ENCODE measurements at regions not wholly inside any gene's neighbourhood (a gene's known extent, or its start where the extent isn't known, plus 50 kb on each side); places are given as distances from the start of the nearest gene placed in this dataset.
A peak's percentile ranks its signal among the peaks of the same experiment; 100 is the strongest.
"Not testable (repeated sequence)": the region's sequence is repeated elsewhere in the genome, so short reads cannot be mapped to it uniquely, and the experiment has no call there.

DNA sequence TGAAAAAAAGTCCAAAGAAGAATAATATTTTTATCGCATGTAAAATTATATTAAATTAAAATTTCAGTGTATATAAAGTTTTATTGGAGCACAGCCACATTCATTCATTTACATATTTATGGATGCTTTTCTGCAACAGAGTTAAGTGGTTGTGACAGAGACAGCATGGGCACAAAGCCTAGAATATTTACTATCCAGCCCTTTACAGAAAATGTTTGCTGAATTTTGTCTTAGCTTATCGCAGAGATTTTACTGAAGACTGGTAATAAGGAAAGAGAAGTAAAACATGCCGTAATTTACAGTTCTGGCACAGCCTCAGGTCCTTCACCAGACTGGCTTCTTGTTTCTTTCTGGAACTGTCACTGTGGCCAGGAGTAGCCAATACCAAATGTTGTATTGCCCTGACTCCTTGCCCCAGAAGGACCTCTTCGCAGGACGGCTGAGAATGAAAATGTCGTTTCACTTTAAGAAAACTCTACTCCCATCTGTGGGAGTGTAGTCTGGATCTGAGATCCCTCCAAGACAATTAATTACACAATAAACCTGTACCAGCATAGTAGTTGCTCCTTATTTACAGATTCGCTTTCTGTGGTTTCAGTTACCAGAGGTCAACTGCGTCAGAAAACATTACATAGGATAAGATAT, 94.9 kb upstream of the GOT2 start:
- no peak for DNase-seq (ENCODE audit: low read depth)

DNA sequence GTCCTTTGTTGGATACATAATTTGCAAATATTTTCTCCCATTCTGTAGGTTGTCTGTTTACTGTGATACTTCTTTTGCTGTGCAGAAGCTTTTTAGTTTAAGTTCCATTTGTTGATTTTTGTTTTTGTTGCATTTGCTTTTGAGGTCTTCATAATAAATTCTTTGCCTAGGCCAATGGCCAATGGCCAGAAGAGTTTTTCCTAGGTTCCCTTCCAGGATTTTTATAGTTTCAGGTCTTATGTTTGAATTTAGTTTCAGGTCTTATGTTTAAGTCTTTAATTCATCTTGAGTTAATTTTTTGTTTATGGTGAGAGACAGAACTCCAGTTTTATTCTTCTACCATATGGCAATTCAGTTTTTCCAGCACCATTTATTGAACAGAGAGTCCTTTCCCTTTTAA, 90.1 kb upstream of the GOT2 start:
- DNase-seq (ENCODE audit: low read depth): no peak

DNA sequence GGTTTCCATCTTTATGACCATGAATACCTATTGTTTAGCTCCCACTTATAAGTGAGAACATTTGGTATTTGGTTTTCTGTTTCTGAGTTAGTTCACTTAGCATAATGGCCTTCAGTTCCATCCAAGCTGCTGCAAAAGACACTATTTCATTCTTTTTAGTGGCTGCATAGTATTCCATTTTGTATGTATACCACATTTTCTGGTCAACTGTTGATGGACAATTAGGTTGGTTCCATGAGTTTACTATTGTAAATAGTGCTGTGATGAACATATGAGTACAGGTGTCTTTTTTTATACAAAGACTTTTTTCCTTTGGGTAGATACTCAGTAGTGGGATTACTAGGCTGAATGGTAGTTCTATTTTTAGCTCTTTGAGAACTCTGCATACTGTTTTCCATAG, 87.8 kb upstream of the GOT2 start:
- no peak for DNase-seq (ENCODE audit: low read depth)

DNA sequence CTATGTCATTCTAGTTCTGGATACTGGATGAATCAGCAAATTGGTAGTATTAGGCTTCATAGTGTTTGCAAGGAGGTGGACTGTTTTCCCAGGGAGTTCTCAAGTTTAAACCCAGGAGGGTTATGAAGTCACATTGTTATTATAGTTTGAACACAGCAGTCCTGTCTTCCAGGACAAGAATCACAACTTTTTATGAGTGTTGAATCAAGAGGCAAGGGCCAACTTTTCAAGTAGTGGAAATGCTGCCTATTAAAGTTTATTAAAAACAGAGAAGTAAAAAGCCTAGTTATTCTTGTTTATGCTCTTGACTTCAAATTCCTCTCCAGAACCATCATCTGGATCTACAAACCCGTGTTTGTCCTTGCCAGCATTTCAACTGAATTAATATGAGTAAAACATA, 86.3 kb upstream of the GOT2 start:
- no peak for DNase-seq (ENCODE audit: low read depth)

DNA sequence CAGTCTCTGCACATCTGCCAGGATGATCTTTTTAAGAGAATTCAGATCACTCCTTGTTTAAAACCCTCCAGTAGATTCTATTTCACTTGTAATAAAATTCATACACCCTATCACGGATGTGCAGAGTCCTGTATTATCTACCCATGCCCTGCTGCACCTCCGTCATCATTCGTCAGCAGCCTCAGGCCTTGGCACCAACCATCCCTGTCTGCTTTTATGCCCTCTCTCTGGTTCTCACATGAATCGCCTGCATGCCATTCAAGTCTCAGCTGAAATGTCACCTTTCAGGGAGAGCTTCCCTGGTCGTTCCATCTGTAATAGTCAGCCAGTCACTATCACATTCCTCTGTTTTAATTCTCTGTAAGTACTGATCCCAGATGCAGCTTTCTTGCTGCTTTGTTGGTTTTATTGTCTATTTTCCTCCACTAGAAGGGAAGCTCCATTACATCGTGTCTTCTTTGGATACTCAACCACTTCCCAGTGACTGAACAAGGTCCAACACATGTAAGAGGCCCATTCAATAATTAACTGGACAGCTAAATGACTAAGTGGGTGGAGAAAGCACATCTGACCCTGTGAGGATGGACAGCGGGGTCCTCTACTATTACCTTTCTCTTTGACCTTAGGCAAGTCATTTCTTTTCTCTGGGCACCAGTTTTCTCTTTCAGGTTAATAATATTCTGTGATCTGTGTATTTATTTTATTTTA, 81.2 kb upstream of the GOT2 start:
- DNase-seq (ENCODE audit: low read depth): no peak

DNA sequence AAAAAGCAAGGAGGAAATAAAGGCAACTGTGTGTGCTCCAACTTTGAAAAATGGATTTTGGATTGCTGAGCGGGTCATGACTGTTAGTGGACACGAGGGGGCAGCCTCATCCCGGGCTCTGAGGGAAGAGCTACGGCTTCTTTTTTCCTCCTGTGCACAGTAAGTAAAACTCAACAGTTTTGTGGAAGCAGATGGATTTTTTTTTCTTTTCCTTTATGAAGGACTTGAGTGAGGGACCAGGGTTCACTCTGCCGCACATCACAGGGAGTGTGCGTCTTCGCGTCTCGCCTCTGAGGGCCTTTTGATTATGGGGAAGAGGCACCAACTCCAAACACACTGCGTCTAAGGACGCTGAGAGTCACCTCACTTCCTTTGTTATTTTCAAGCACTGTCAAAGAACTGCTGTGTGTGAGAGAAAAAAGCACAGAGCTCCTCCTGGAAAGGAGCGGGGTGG, 80.3 kb upstream of the GOT2 start:
- peak; percentile 8 for DNase-seq (ENCODE audit: low read depth)

DNA sequence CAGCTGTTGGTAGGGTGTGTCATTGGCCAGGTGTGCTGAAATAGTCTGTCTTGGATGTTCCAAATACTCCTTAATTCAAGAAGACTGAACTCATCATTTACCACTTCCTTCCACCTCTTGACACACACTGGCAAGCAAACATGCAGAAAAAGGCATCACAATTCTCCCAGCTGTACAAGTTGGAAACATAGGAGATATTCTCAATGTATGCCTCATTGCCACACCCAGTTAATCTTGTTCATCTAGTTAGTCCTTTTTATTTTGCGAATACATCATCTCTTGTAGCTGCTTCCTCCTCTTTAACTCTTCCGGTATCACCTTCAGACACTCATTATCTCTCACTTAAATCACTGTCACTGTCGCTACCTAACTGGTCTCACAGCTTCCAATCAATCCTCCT, 75.1 kb upstream of the GOT2 start:
- DNase-seq (ENCODE audit: low read depth): no peak

DNA sequence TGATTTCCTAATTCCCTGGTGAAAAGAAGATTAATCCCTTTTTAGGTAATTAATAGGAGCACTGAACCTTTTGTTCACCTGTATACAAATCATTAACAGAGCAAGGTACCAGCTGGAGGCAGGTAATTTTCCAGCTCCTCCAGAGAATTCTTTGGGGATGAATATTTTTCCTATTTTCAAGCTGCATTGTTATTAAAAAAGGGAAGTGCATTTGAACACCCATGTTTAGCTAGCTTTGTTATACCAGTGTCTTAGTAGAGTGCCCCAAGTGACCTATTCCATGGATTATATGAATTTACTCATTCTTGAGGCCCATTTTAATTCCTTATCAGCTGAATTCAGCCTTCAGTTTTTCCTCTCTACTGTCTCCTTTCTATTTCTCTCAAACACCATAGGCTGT, 73.2 kb upstream of the GOT2 start:
- no peak for DNase-seq (ENCODE audit: low read depth)

DNA sequence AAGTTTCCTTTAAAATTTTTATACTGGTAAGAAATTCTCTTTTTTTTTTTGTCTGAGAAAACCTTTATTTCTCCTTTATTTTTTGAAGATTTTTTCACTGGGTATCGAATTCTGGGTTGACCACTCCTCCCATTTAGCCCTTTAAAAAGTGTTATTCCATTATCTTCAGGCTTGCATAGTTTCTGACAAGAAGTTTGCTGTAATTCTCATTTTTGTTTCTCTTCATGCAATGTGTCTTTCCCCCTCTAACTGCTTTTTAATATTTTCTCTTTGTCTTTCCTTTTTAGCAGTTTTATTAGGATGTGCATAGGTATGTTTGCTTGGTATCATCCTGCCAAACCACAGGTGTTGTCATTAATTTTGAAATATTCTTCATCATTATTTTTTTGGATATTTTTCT, 67.7 kb upstream of the GOT2 start:
- no peak for DNase-seq (ENCODE audit: low read depth)

DNA sequence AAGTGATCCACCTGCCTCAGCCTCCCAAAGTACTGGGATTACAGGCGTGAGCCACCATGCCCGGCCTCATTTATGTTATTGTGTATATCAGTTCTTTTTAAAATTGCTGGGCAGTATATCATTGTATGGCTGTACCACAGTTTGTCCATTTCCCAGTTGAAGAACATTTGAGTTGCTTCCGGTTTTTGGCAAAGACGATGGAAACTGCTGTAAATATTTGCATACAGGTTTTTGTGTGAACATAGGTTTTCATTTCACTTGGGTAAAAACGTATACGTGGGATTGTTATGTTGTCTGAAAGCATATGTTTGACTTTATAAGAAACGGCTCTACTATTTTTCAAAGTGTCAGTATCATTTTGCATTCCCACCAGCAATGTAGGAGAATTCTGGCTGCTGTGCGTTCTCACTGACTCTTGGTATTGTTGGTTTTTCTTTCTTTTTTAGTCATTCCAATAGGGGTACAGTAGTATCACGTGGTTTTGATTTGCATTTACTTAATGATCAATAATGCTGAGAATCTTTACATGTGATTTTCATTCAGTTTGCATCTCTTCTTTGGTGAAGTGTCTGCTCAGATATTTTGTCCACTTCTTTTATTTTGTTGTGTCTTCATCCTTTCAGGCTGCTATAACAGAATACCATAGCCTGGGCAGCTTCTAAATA, 63.2 kb upstream of the GOT2 start:
- no peak for DNase-seq (ENCODE audit: low read depth)

DNA sequence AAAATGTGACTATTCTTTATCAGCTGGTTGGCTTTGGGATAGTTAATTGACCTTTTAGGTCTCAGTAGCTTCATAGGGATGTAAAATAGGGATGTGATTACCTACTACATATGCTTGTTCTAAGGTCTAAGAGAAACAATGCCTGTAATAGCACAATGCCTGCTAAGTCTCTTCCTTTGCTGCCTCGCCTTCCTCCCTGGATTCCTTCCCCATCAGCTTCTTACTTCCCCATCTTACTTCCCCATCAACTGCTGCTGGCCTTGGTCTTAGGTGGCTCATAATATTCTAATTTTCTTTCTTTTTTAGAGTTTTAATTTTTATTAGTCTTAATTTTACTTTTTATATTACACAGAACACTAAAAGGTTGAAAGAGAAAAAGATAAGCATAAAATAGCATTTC, 59.2 kb upstream of the GOT2 start:
- DNase-seq (ENCODE audit: low read depth): no peak

DNA sequence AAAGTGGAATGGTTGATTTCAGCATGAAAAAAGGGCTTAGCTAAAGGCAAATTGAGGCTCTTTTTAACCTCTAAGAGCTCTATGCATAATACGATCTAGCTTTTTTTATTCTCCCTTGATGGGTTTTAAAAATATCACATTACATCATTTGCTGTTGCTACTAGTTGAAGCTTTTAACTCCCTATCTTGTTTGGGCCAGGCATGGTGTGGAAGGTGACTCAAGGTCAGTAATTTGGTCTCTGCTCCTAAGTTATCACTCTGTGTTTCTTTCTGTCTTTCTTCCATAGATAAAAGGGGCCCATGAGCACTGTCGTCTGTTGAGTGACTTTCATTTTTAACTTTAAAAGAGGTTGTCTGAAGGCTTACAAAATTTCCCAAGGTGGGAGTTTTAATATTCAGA, 58.1 kb upstream of the GOT2 start:
- DNase-seq (ENCODE audit: low read depth): no peak

DNA sequence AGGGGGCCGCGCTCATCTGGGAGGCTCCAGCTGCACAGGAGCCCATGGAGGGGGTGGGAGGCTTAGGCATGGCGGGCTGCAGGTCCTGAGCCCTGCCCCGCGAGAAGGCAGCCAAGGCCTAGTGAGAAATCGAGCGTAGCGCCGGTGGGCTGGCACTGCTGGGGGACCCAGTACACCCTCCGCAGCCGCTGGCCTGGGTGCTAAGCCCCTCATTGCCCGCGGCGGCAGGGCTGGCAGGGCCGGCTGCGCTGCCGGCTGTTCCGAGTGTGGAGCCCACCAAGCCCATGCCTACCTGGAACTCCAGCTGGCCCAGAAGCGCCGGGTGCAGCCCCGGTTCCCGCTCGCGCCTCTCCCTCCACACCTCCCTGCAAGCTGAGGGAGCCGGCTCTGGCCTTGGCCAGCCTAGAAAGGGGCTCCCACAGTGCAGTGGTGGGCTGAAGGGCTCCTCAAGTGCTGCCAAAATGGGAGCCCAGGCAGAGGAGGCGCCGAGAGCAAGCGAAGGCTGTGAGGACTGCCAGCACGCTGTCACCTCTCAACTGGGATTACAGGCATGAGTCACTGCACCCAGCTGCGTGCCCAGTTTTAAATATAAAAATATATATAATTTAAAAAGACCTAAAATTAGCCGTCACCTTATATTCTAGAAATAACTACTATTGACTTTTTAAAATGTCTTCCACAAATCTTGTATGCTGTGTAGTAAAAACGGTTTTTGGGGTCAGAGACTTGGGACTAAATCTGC, 56.9 kb upstream of the GOT2 start:
- DNase-seq (ENCODE audit: low read depth): not testable (repeated sequence)

DNA sequence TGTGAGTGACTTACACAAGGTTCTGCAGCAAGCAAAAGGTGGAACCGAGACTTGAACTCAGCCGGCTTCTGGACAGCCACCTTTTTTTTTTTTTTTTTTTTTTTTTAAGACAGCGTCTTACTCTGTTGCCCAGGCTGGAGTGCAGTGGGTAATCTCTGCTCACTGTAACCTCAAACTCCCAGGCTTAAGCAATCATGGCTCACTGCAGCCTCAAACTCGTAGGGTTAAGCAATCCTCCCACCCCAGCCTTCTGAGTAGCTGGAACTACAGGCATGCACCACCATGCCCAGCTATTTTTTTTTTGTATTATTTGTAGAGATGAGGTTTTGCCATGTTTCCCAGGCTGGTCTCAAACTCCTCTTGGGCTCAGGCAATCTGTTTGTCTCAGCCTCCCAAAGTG, 55.2 kb upstream of the GOT2 start:
- no peak for DNase-seq (ENCODE audit: low read depth)

Data from activated T-cell treated with anti-CD3 and anti-CD28 coated beads for 48 hours (primary cell).